Fibroblast of mammary gland (primary cell): ENCODE measurements at regions not wholly inside any gene's neighbourhood (a gene's known extent, or its start where the extent isn't known, plus 50 kb on each side); places are given as distances from the start of the nearest gene placed in this dataset.

ENCODE experiments used
- DNase-seq: peaks from one replicate; pipeline ENCODE4 v3.0.0-alpha.2; 2010; ENCODE audit warnings: low read depth
- H3K4me3 ChIP-seq: 2 replicates; pipeline ENCODE4 v1.5.1; 2011; ENCODE audit warnings: low read depth, mild to moderate bottlenecking, low read length, moderate library complexity; ENCODE audit not compliant: control insufficient read depth
- TF ChIP-seq, protein P1 (sequence below): conservative IDR thresholded peaks from 2 replicates; pipeline ENCODE4 v1.5.1; 2011; ENCODE audit warnings: low read depth, low read length, inconsistent platforms; ENCODE audit not compliant: control insufficient read depth, insufficient read depth

DNA sequence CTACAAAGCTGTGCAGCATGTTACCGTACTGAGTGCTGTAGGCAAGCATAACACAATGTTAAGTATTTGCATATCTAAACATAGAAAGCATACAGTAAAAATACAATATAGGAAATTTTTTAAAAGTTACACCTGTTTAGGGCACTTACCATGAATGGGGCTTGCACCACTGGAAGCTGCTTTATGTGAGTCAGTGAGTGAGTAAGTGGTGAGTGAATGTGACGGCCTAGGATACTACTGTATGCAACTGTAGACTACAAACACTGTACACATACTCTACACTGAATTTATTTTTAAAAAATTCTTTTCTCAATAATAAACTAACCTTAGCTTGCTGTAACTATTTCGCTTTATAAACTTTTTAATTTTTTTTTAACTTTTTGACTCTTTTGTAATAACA lies 82.1 kb upstream of the FSCB start:
- TF ChIP-seq, protein P1, sequence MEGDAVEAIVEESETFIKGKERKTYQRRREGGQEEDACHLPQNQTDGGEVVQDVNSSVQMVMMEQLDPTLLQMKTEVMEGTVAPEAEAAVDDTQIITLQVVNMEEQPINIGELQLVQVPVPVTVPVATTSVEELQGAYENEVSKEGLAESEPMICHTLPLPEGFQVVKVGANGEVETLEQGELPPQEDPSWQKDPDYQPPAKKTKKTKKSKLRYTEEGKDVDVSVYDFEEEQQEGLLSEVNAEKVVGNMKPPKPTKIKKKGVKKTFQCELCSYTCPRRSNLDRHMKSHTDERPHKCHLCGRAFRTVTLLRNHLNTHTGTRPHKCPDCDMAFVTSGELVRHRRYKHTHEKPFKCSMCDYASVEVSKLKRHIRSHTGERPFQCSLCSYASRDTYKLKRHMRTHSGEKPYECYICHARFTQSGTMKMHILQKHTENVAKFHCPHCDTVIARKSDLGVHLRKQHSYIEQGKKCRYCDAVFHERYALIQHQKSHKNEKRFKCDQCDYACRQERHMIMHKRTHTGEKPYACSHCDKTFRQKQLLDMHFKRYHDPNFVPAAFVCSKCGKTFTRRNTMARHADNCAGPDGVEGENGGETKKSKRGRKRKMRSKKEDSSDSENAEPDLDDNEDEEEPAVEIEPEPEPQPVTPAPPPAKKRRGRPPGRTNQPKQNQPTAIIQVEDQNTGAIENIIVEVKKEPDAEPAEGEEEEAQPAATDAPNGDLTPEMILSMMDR: no peak
- DNase-seq: no peak
- no peak overlapping the region for H3K4me3 ChIP-seq

GRCh38 chr14:44586910-44587309 lies 79.8 kb upstream of the FSCB start:
- no peak overlapping the region for H3K4me3 ChIP-seq
- TF ChIP-seq, protein P1: no peak
- DNase-seq: no peak

- DNase-seq: no peak
- TF ChIP-seq, protein P1: no peak
- no peak overlapping the region for H3K4me3 ChIP-seq
These were observed 69.3 kb upstream of the FSCB start for GRCh38 chr14:44576356-44576755.

GRCh38 chr14:44567997-44568396 lies 60.9 kb upstream of the FSCB start:
- TF ChIP-seq, protein P1: no peak
- no peak for DNase-seq
- H3K4me3 ChIP-seq: no peak overlapping the region

- no peak overlapping the region for H3K4me3 ChIP-seq
- DNase-seq: no peak
- TF ChIP-seq, protein P1: no peak
These were observed 58.9 kb upstream of the FSCB start for GRCh38 chr14:44565968-44566367.

DNA sequence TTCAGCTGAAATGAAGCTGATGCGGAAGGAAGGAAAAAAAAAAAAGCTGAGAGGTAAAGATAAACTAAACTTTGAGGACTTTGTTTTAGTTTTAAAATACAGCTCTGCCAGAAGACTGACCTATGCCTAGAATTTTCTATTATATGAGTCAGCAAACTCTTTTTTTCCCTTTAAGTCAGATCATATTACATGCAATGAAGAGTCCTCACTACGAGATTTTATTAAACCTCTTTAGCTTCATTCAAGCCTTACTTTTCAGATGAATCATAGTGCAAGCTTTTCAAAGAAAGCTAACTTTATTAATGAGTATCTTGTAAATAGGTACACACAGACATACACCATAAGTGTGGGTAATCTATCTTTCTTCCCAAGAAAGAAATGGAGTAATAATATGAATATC lies 57.8 kb upstream of the FSCB start:
- DNase-seq: no peak
- H3K4me3 ChIP-seq: no peak overlapping the region
- TF ChIP-seq, protein P1: no peak
